Urothelium cell line (cell line): ENCODE measurements at regions not wholly inside any gene's neighbourhood (a gene's known extent, or its start where the extent isn't known, plus 50 kb on each side); places are given as distances from the start of the nearest gene placed in this dataset.

Experiments
- DNase-seq: peaks from one replicate; pipeline ENCODE4 v3.0.0; 2011; ENCODE audit warnings: low spot score, mixed read lengths
- FAIRE-seq: peaks from 2 replicates; lab custom pipeline; 2011; peaks lifted over from hg19 to GRCh38; lab: Jason Lieb, UNC

GRCh38 chr6:4311976-4312860 lies 176.8 kb upstream of the ECI2 start:
- no peak for DNase-seq

DNA sequence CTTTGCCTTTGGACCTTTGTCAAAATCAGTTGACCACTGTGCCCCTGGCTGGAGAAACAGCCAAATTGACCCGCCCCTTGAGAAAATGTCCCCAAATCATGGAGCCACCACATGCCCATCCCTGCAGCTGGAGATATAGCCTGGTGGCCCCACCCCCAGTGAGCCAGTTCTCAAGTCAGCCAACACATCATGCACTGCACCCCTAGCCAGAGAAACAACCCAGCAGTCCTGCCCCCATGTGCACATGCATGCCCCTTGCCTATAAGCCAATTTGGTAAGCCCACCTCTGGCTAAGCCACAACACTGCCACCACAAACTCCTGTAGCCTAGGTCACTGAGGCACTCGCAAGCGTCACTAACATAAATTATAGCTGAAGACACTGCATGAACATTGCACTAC lies 174.2 kb upstream of the ECI2 start:
- FAIRE-seq (no peak), DNase-seq (no peak)

More at GRCh38 chr6:4311976-4312860, 176.8 kb upstream of the ECI2 start:
- FAIRE-seq, result no peak

- FAIRE-seq (no peak), DNase-seq (no peak)
These were observed 173.0 kb upstream of the ECI2 start for GRCh38 chr6:4308364-4308763.

- no peak for DNase-seq
- no peak for FAIRE-seq
These were observed 169.6 kb upstream of the ECI2 start for GRCh38 chr6:4304927-4305455.

GRCh38 chr6:4303638-4304037 lies 168.3 kb upstream of the ECI2 start:
- no peak for DNase-seq

GRCh38 chr6:4302524-4302923 lies 167.1 kb upstream of the ECI2 start:
- no peak for FAIRE-seq
- no peak for DNase-seq

More at GRCh38 chr6:4303638-4304037, 168.3 kb upstream of the ECI2 start:
- no peak for FAIRE-seq

DNA sequence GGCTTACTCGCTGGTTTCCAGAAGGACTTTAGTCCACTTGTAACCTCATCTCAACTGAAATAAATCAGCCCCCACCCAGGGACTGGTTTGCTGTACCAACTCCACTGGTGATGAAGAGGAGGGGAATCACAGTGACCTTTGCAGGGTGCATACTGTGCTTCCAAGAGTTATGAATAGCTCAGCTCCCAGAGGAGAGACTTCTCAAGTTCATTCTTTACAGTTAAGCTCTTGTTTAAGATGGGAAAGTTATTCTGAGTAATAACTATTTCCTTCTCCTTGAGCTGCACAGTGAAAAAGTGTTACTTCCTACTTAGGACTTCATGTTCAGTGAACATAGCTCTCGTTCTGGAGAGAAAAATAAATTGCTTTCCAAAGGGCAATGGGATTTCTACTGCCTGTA lies 166.5 kb upstream of the ECI2 start:
- FAIRE-seq (no peak), DNase-seq (no peak)

GRCh38 chr6:4300917-4301316 lies 165.5 kb upstream of the ECI2 start:
- DNase-seq (no peak), FAIRE-seq (no peak)

DNA sequence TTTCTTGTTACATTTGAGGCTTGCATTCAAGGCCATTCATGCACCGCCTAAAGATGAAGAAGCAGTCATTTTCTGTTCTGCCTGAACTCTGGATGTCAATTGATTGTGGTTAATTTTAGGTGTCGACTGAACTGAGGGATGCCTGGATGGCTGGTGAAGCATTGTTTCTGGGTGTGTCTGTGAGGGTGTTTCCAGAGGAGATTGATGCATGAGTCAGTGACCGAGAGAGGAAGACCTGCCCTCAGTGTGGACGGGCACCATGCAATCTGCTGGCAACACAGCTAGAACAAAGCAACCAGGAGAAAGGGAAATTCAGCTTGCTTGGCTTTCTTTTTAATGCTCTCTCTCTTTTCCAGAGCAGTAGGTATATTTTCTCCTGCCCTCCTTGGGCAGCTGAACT lies 164.1 kb upstream of the ECI2 start:
- DNase-seq, result no peak
- FAIRE-seq, result no peak

DNA sequence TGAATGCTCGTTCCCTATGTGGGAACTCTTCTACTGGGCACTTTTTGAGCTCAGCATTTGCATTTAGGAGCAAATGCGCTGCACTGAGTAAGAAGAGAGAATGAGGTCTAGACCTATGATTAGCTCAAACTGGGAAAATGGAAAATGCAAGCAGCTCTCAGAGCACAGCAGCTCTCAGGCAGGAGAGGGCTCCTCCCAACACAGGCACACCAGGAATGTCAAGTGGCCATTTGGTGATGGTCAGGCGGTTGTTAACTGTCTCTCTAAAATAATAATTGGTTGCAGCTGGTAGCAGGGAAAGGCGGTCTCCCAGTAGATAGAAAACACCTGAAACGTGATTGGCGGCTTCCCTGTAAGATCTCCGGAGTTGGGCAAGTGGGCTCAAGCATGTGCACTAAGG lies 162.0 kb upstream of the ECI2 start:
- FAIRE-seq (no peak), DNase-seq (no peak)

GRCh38 chr6:4296552-4296951 lies 161.2 kb upstream of the ECI2 start:
- DNase-seq, result no peak
- no peak for FAIRE-seq

DNA sequence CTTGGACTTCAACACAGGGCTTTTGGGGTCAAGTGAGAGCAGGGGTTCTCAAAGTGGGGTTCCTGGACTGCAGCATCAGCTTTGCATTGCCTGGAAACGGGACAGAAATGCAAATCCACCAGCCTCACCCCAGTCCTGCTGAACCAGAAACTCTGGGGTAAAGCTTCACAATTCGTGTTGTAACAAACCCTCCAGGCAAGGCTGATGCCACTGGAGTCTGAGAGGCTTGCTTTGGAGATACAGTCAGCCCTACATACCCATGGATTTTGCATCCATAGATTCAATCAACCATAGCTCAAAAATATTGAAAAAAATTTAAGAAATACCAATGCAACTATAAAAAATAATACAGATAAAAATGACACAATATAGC lies 160.4 kb upstream of the ECI2 start:
- no peak for DNase-seq
- FAIRE-seq, result no peak

- DNase-seq (no peak), FAIRE-seq (no peak)
These were observed 159.8 kb upstream of the ECI2 start for GRCh38 chr6:4295058-4295782.

- DNase-seq (no peak), FAIRE-seq (no peak)
These were observed 159.3 kb upstream of the ECI2 start for GRCh38 chr6:4294636-4295035.

DNA sequence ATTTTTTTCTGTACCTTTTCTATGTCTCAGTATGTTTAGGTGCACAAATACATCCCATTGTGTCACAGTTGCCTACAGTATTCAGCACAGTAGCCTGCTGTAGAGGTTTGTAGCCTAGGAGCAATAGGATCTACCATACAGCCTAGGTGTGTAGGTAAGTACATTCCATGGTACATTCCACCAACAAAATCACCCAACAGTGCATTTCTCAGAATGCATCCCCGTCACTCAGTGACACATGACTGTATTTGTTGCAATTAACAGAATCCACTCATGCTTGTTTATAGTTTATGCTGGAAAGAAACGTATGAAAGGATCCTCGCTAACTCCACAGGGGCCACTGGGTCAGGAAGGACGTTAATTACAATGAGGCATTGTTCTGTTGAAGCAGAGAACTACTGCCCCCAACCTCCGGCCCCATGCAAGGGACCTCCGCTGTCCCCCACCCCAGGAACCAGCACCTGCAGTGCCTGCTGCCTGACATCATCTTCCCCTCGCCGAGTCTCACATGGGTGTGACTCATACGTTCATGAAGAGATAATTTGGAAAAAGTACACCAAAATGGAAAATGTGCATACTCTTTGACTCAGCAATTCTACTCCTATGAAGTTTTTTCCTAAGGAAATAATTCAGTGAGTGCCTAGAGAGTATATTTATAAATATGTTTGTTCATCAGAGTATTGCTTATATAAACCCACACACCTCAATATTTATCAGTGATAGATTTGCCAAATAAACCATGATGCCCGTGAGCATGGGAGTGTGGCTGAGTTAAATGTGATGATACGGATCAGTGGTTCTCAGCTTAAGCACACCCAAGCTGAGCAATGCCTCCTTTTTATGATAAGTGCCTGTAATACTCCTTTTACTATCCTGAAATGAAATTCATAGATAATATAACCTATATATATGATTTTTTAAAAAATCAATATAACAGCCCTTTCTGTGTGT lies 156.4 kb upstream of the ECI2 start:
- DNase-seq (peak; percentile 76), FAIRE-seq (no peak)

GRCh38 chr6:4289770-4290320 lies 154.5 kb upstream of the ECI2 start:
- DNase-seq (no peak), FAIRE-seq (no peak)

- FAIRE-seq, result no peak
These were observed 152.5 kb upstream of the ECI2 start for GRCh38 chr6:4287811-4288244.

GRCh38 chr6:4287372-4287771 lies 152.0 kb upstream of the ECI2 start:
- DNase-seq (no peak), FAIRE-seq (no peak)

More at GRCh38 chr6:4287811-4288244, 152.5 kb upstream of the ECI2 start:
- no peak for DNase-seq

DNA sequence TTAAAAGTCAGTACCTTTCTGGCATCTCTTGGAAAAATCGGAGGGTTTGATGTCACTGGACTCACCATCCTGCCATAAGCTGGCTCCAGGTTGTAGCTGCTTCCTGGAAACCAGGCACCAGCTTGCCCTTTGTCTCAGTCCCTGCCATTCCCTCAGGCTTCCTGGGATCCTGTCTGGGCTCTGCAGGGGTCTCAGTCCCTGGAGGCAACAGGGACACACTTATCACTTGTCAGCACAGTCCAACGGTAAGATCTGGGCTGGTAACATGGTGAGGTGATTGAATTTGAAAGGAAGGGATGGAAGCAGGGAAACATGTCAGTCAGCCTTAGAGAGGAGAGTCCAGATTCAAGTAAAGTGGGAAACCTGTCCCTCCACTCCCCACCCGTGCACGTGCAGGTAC lies 147.6 kb upstream of the ECI2 start:
- FAIRE-seq (no peak), DNase-seq (no peak)
